HCT116 (cell line): ENCODE measurements at regions not wholly inside any gene's neighbourhood (a gene's known extent, or its start where the extent isn't known, plus 50 kb on each side); places are given as distances from the start of the nearest gene placed in this dataset.

ENCODE experiments used
- ATAC-seq: fragments of 200-7000 bp; cut with Tn5 transposase; 2 replicates; pipeline ENCODE4 v1.9.1; 2020; ENCODE audit warnings: mild to moderate bottlenecking, moderate library complexity
- BruUV-seq: library from RNA; stranded (reverse); fragments of 400-500 nt; replicated peaks from 2 replicates; lab custom pipeline; 2021; lab: Mats Ljungman, UMichigan
- CTCF ChIA-PET: fragments of 300-600 bp; sonication (Branson Sonifier 250); formaldehyde crosslinking; loops from one replicate; lab custom pipeline; 2021; ENCODE audit warnings: antibody characterized with exemption; lab: Charles Lee
- POLR2A ChIA-PET: fragments of 300-600, 350-600 bp; sonication (Branson Sonifier 250); formaldehyde crosslinking; loops from one replicate; lab custom pipeline; 2021; ENCODE audit warnings: antibody characterized with exemption; lab: Charles Lee
- RAD21 ChIA-PET, 2 experiments: fragments of 300-600 bp; sonication (Branson Sonifier 250); formaldehyde crosslinking; loops; one replicate each; lab custom pipeline; 2023; ENCODE audit warnings: low total read pairs in 2 of 2; ENCODE audit not compliant: uncharacterized antibody in 2 of 2, unreplicated experiment in 2 of 2, low non-redundant PET in 1 of 2; lab: Charles Lee
- DNase-seq: peaks from one replicate; pipeline ENCODE4 v3.0.0-alpha.2; 2010; ENCODE audit warnings: low read depth, low spot score
- H2AFZ ChIP-seq: fragments of 200-600 bp; shearing (Covaris generic), sonication (generic); 2 replicates; pipeline ENCODE4 v1.6.1; 2017; ENCODE audit warnings: low read depth, mixed run types, mixed read lengths, antibody characterized with exemption, low read length; ENCODE audit not compliant: poor library complexity, severe bottlenecking
- H3K27ac ChIP-seq: 2 replicates; pipeline ENCODE4 v1.5.1; 2012; ENCODE audit warnings: low read depth, low read length
- H3K27me3 ChIP-seq: fragments of 200-600 bp; sonication (generic); 2 replicates; pipeline ENCODE4 v1.6.1; 2016; ENCODE audit warnings: mixed run types, low read length, mixed read lengths; ENCODE audit not compliant: insufficient read depth
- H3K36me3 ChIP-seq, 2 experiments: fragments of 200-500 bp in 1 of 2; fragments of 200-600 bp in 1 of 2; sonication (Bioruptor generic) in 1 of 2; sonication (generic) in 1 of 2; 2 replicates each; pipeline versions ENCODE4 v1.5.1 to v1.6.1; 2014 to 2016; ENCODE audit warnings: low read length in 2 of 2, inconsistent platforms in 1 of 2, mixed read lengths in 1 of 2, mixed run types in 1 of 2; ENCODE audit not compliant: insufficient read depth in 2 of 2, control insufficient read depth in 1 of 2
- H3K4me1 ChIP-seq, 2 experiments: fragments of 200-600 bp in 1 of 2; sonication (generic) in 1 of 2; 2 replicates each; pipeline versions ENCODE4 v1.5.1 to v1.6.1; 2012 to 2017; ENCODE audit warnings: low read length in 2 of 2, inconsistent platforms in 1 of 2, mild to moderate bottlenecking in 1 of 2, mixed read lengths in 1 of 2, mixed run types in 1 of 2, moderate library complexity in 1 of 2; ENCODE audit not compliant: insufficient read depth in 2 of 2, control insufficient read depth in 1 of 2
- H3K4me2 ChIP-seq: fragments of 200-600 bp; sonication (generic); 2 replicates; pipeline ENCODE4 v1.6.1; 2017; ENCODE audit warnings: mixed run types, low read length, mixed read lengths
- H3K4me3 ChIP-seq, 2 experiments: fragments of 200-600 bp in 1 of 2; sonication (generic) in 1 of 2; replicated peaks in 1 of 2; 2 replicates each; pipeline ENCODE4 v1.5.1; 2011 to 2016; ENCODE audit warnings: low read length in 2 of 2, control low read depth in 1 of 2, low read depth in 1 of 2, mild to moderate bottlenecking in 1 of 2, mixed read lengths in 1 of 2, mixed run types in 1 of 2
- H3K79me2 ChIP-seq: fragments of 200-600 bp; sonication (generic); 2 replicates; pipeline ENCODE4 v1.6.1; 2017; ENCODE audit warnings: mild to moderate bottlenecking, mixed run types, low read length, moderate library complexity, mixed read lengths; ENCODE audit not compliant: insufficient read depth
- H3K9ac ChIP-seq: fragments of 200-600 bp; sonication (generic); 2 replicates; pipeline ENCODE4 v1.6.1; 2016; ENCODE audit warnings: low read length, mixed read lengths
- H3K9me2 ChIP-seq: fragments of 200-600 bp; sonication (generic), shearing (Covaris generic); 2 replicates; pipeline ENCODE4 v1.6.1; 2017; ENCODE audit warnings: mixed run types, mild to moderate bottlenecking, moderate library complexity; ENCODE audit not compliant: insufficient read depth
- H3K9me3 ChIP-seq, 2 experiments: fragments of 200-500 bp in 1 of 2; fragments of 200-600 bp in 1 of 2; sonication (Bioruptor generic) in 1 of 2; sonication (generic) in 1 of 2; 2 replicates each; pipeline ENCODE4 v1.6.1; 2014 to 2017; ENCODE audit warnings: low read length in 2 of 2, mixed read lengths in 2 of 2, inconsistent platforms in 1 of 2, low read depth in 1 of 2, mild to moderate bottlenecking in 1 of 2, mixed run types in 1 of 2, moderate library complexity in 1 of 2; ENCODE audit not compliant: control insufficient read depth in 1 of 2, insufficient read depth in 1 of 2
- H4K20me1 ChIP-seq: fragments of 200-600 bp; sonication (generic), shearing (Covaris generic); 2 replicates; pipeline ENCODE4 v1.6.1; 2017; ENCODE audit warnings: mixed run types, mild to moderate bottlenecking, moderate library complexity; ENCODE audit not compliant: insufficient read depth
- ATF3 ChIP-seq: IDR thresholded peaks from 2 replicates; pipeline ENCODE4 v1.6.1; 2012
- CBX3 ChIP-seq: IDR thresholded peaks from 2 replicates; pipeline ENCODE4 v1.6.1; 2012; ENCODE audit warnings: low read depth
- CEBPB ChIP-seq: IDR thresholded peaks from 2 replicates; pipeline ENCODE4 v1.6.1; 2012; ENCODE audit warnings: low read depth
- EGR1 ChIP-seq: IDR thresholded peaks from 2 replicates; pipeline ENCODE4 v1.6.1; 2012; ENCODE audit warnings: low read depth
- EZH2phosphoT487 ChIP-seq: fragments of 200-600 bp; IDR thresholded peaks from 2 replicates; pipeline ENCODE4 v1.6.1; 2018; ENCODE audit warnings: antibody characterized with exemption, borderline replicate concordance
- JUND ChIP-seq: IDR thresholded peaks from 2 replicates; pipeline ENCODE4 v1.6.1; 2012
- MAX ChIP-seq: IDR thresholded peaks from 2 replicates; pipeline ENCODE4 v1.6.1; 2012
- POLR2A ChIP-seq: IDR thresholded peaks from 2 replicates; pipeline ENCODE4 v1.7.0; 2011; ENCODE audit warnings: borderline replicate concordance; ENCODE audit not compliant: insufficient read depth, insufficient read length; ENCODE audit errors: extremely low read depth
- POLR2AphosphoS5 ChIP-seq: IDR thresholded peaks from 2 replicates; pipeline ENCODE4 v1.6.1; 2011; ENCODE audit warnings: mild to moderate bottlenecking, low read depth, low read length, moderate library complexity
- SP1 ChIP-seq: IDR thresholded peaks from 2 replicates; pipeline ENCODE4 v1.6.1; 2012; ENCODE audit warnings: low read depth
- SRF ChIP-seq: IDR thresholded peaks from 2 replicates; pipeline ENCODE4 v1.6.1; 2012; ENCODE audit warnings: low read depth
- TCF7L2 ChIP-seq: IDR thresholded peaks from 2 replicates; pipeline ENCODE4 v1.7.0; 2011; ENCODE audit warnings: borderline replicate concordance, inconsistent platforms; ENCODE audit not compliant: insufficient read depth, insufficient read length; ENCODE audit errors: extremely low read depth
- YY1 ChIP-seq: IDR thresholded peaks from 2 replicates; pipeline ENCODE4 v1.6.1; 2011; ENCODE audit warnings: low read length, low read depth, moderate library complexity, mild to moderate bottlenecking; ENCODE audit not compliant: insufficient replicate concordance; ENCODE audit errors: extremely low read depth
- ZBTB33 ChIP-seq: IDR thresholded peaks from 2 replicates; pipeline ENCODE4 v1.6.1; 2011; ENCODE audit warnings: mild to moderate bottlenecking, low read length, moderate library complexity; ENCODE audit not compliant: insufficient replicate concordance; ENCODE audit errors: extremely low read depth
- ZNF274 ChIP-seq: fragments of 200-500 bp; sonication (Bioruptor generic); IDR thresholded peaks from 2 replicates; pipeline ENCODE4 v1.6.1; 2014; ENCODE audit warnings: mild to moderate bottlenecking, low read depth, low read length, inconsistent platforms
- intact Hi-C: fragments of 100-400 bp; cut with micrococcal nuclease; formaldehyde crosslinking; loops from 2 replicates; pipeline ENCODE4 v1.10.0; 2022
- TF ChIP-seq, protein P1 (sequence below), 3 experiments: fragments of 200-600 bp in 1 of 3; sonication (generic) in 1 of 3; IDR thresholded peaks in 2 of 3; conservative IDR thresholded peaks in 1 of 3; 2 replicates each; pipeline ENCODE4 v1.5.1; 2012 to 2017; ENCODE audit warnings: low read depth in 2 of 3, low read length in 2 of 3, antibody characterized with exemption in 1 of 3, borderline replicate concordance in 1 of 3, control low read depth in 1 of 3, mild to moderate bottlenecking in 1 of 3, mixed read lengths in 1 of 3, mixed run types in 1 of 3, moderate library complexity in 1 of 3; ENCODE audit not compliant: insufficient read depth in 1 of 3
- TF ChIP-seq, protein P2 (sequence below): IDR thresholded peaks from 2 replicates; pipeline ENCODE4 v1.6.1; 2012; ENCODE audit warnings: low read depth

- Histone ChIP-seq H3K79me2 (no peaks in the 10 kb centered on the region), H3K27ac (no peak overlapping the region), H3K9me2 (no peaks in the 10 kb centered on the region), H3K36me3 (no peaks in the 10 kb centered on the region), H3K4me3 (no peak overlapping the region), H3K4me1 (no peaks in the 10 kb centered on the region), H3K9me3 (no peaks in the 10 kb centered on the region), H2AFZ (no peak overlapping the region), H3K4me2 (no peak overlapping the region), H3K27me3 (0 out of 2 replicates have a peak, but pooled peaks cover 3% of the 10 kb centered on the region), H3K9ac (no peak overlapping the region), H4K20me1 (no peaks in the 10 kb centered on the region)
- ChIA-PET CTCF (no interaction called here), POLR2A (no interaction called here), RAD21 (no interaction called here)
- no peak for DNase-seq
- BruUV-seq = no TSS peak
- ATAC-seq = no peak
- intact Hi-C loops = no loop called here
- TF ChIP-seq ZNF274 (no peak), EZH2phosphoT487 (no peak), MAX (no peak), TCF7L2 (no peak), POLR2AphosphoS5 (no peak), CEBPB (no peak), SRF (no peak), CBX3 (no peak), EGR1 (no peak), ATF3 (no peak), JUND (no peak), SP1 (no peak), YY1 (no peak), ZBTB33 (no peak), POLR2A (no peak)
- TF ChIP-seq, protein P1, sequence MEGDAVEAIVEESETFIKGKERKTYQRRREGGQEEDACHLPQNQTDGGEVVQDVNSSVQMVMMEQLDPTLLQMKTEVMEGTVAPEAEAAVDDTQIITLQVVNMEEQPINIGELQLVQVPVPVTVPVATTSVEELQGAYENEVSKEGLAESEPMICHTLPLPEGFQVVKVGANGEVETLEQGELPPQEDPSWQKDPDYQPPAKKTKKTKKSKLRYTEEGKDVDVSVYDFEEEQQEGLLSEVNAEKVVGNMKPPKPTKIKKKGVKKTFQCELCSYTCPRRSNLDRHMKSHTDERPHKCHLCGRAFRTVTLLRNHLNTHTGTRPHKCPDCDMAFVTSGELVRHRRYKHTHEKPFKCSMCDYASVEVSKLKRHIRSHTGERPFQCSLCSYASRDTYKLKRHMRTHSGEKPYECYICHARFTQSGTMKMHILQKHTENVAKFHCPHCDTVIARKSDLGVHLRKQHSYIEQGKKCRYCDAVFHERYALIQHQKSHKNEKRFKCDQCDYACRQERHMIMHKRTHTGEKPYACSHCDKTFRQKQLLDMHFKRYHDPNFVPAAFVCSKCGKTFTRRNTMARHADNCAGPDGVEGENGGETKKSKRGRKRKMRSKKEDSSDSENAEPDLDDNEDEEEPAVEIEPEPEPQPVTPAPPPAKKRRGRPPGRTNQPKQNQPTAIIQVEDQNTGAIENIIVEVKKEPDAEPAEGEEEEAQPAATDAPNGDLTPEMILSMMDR (IDR thresholded peaks at IDR 0.05 in 2 of 3, conservative IDR thresholded peaks at IDR 0.05 in 1 of 3; ENCODE audit: borderline replicate concordance in 1 of 3, insufficient read depth in 1 of 3, low read depth in 2 of 3, low read length in 2 of 3) = no peak
- TF ChIP-seq, protein P2, sequence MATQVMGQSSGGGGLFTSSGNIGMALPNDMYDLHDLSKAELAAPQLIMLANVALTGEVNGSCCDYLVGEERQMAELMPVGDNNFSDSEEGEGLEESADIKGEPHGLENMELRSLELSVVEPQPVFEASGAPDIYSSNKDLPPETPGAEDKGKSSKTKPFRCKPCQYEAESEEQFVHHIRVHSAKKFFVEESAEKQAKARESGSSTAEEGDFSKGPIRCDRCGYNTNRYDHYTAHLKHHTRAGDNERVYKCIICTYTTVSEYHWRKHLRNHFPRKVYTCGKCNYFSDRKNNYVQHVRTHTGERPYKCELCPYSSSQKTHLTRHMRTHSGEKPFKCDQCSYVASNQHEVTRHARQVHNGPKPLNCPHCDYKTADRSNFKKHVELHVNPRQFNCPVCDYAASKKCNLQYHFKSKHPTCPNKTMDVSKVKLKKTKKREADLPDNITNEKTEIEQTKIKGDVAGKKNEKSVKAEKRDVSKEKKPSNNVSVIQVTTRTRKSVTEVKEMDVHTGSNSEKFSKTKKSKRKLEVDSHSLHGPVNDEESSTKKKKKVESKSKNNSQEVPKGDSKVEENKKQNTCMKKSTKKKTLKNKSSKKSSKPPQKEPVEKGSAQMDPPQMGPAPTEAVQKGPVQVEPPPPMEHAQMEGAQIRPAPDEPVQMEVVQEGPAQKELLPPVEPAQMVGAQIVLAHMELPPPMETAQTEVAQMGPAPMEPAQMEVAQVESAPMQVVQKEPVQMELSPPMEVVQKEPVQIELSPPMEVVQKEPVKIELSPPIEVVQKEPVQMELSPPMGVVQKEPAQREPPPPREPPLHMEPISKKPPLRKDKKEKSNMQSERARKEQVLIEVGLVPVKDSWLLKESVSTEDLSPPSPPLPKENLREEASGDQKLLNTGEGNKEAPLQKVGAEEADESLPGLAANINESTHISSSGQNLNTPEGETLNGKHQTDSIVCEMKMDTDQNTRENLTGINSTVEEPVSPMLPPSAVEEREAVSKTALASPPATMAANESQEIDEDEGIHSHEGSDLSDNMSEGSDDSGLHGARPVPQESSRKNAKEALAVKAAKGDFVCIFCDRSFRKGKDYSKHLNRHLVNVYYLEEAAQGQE = no peak
These were observed 187.1 kb upstream of the PHACTR1 start for GRCh38 chr6:12529364-12530019.
